GM19324 (cell line): ENCODE measurements at regions not wholly inside any gene's neighbourhood (a gene's known extent, or its start where the extent isn't known, plus 50 kb on each side); places are given as distances from the start of the nearest gene placed in this dataset.
"Not testable (repeated sequence)": the region's sequence is repeated elsewhere in the genome, so short reads cannot be mapped to it uniquely, and the experiment has no call there.

Experiments used
- ATAC-seq: cut with Tn5 transposase; IDR thresholded peaks from one replicate; pipeline ENCODE4 v1.9.1; 2021; ENCODE audit warnings: mild to moderate bottlenecking, moderate library complexity; ENCODE audit not compliant: unreplicated experiment, low FRiP score

GRCh38 chr6:126198631-126199030 is 141.3 kb upstream of the CENPW start:
- no peak for ATAC-seq

- peak; percentile 87 for ATAC-seq
Measured at GRCh38 chr6:126199466-126199865, 140.4 kb upstream of the CENPW start.

GRCh38 chr6:126202707-126203106 is 137.2 kb upstream of the CENPW start:
- ATAC-seq = no peak

- ATAC-seq = no peak
Measured at GRCh38 chr6:126204126-126204525, 135.8 kb upstream of the CENPW start.

- ATAC-seq = no peak
Measured at GRCh38 chr6:126204598-126204997, 135.3 kb upstream of the CENPW start.

GRCh38 chr6:126206504-126207246 is 133.2 kb upstream of the CENPW start:
- no peak for ATAC-seq

GRCh38 chr6:126210398-126211075 is 129.4 kb upstream of the CENPW start:
- no peak for ATAC-seq

- ATAC-seq = no peak
Measured at GRCh38 chr6:126217497-126217896, 122.4 kb upstream of the CENPW start.

- ATAC-seq = not testable (repeated sequence)
Measured at GRCh38 chr6:126220901-126221300, 119.0 kb upstream of the CENPW start.

- ATAC-seq = no peak
Measured at GRCh38 chr6:126227833-126228702, 111.8 kb upstream of the CENPW start.

- ATAC-seq = no peak
Measured at GRCh38 chr6:126232671-126233070, 107.2 kb upstream of the CENPW start.

- ATAC-seq = no peak
Measured at GRCh38 chr6:126233192-126233591, 106.7 kb upstream of the CENPW start.

- ATAC-seq = no peak
Measured at GRCh38 chr6:126235363-126235762, 104.6 kb upstream of the CENPW start.

- no peak for ATAC-seq
Measured at GRCh38 chr6:126245077-126245476, 94.8 kb upstream of the CENPW start.

- ATAC-seq = no peak
Measured at GRCh38 chr6:126252154-126252553, 87.8 kb upstream of the CENPW start.

GRCh38 chr6:126253431-126253830 is 86.5 kb upstream of the CENPW start:
- no peak for ATAC-seq

- no peak for ATAC-seq
Measured at GRCh38 chr6:126258150-126258549, 81.8 kb upstream of the CENPW start.

- no peak for ATAC-seq
Measured at GRCh38 chr6:126261792-126262421, 78.0 kb upstream of the CENPW start.

- ATAC-seq = no peak
Measured at GRCh38 chr6:126264265-126264664, 75.7 kb upstream of the CENPW start.

GRCh38 chr6:126266664-126267063 is 73.3 kb upstream of the CENPW start:
- no peak for ATAC-seq

- ATAC-seq = no peak
Measured at GRCh38 chr6:126267626-126268025, 72.3 kb upstream of the CENPW start.
